ENCODE measurements at regions not wholly inside any gene's neighbourhood (a gene's known extent, or its start where the extent isn't known, plus 50 kb on each side); places are given as distances from the start of the nearest gene placed in this dataset.

GRCh38 chr5:96283589-96283988 lies 149.5 kb downstream of the PCSK1 start:
- Histone ChIP-seq H2AFZ (ENCODE audit: low read depth, low read length) (no peak overlapping the region), H3K4me1 (ENCODE audit: control insufficient read depth, extremely low read depth, insufficient read depth, low read length) (peaks cover 9% of the 10 kb centered on the region), H3K9me1 (replicated peaks; ENCODE audit: control insufficient read depth, extremely low read depth, insufficient read depth, low read length) (no peaks in the 10 kb centered on the region), H3K9ac (replicated peaks; ENCODE audit: extremely low read depth, insufficient read depth, low read length) (no peak overlapping the region), H3K27me3 (ENCODE audit: control insufficient read depth in 2 of 2, insufficient read depth in 2 of 2, low read length in 2 of 2) (no peaks in the 10 kb centered on the region), H3K36me3 (ENCODE audit: control insufficient read depth in 2 of 2, extremely low read depth in 1 of 2, insufficient read depth in 2 of 2, low read length in 2 of 2) (no peaks in the 10 kb centered on the region), H3K4me3 (replicated peaks in 1 of 3; ENCODE audit: insufficient read depth in 1 of 3, low read depth in 1 of 3, low read length in 3 of 3) (no peak overlapping the region), H3K79me2 (ENCODE audit: control insufficient read depth, insufficient read depth, low read length) (no peaks in the 10 kb centered on the region), H4K20me1 (replicated peaks; ENCODE audit: control insufficient read depth, extremely low read depth, insufficient read depth, low read length) (no peaks in the 10 kb centered on the region), H3K4me2 (ENCODE audit: insufficient read depth, low read length) (no peak overlapping the region), H3K27ac (ENCODE audit: insufficient read depth, low read depth, low read length) (no peak overlapping the region), H3K9me3 (replicated peaks; ENCODE audit: control insufficient read depth, insufficient read depth, low read length) (no peaks in the 10 kb centered on the region)
- BruUV-seq (replicated peaks): no TSS peak
- no peak for TF ChIP-seq GATA2 (IDR thresholded peaks at IDR 0.05; ENCODE audit: insufficient read depth, insufficient read length, low read depth, low read length)
- no peak for TF ChIP-seq MYC (IDR thresholded peaks at IDR 0.05; ENCODE audit: low read depth, low read length)
- TF ChIP-seq EZH2 (IDR thresholded peaks at IDR 0.05; ENCODE audit: borderline replicate concordance, low read depth, low read length, severe bottlenecking): no peak
- no peak for TF ChIP-seq MAX (IDR thresholded peaks at IDR 0.05; ENCODE audit: insufficient read depth, insufficient read length)
- no peak for TF ChIP-seq POLR2AphosphoS5 (IDR thresholded peaks at IDR 0.05; ENCODE audit: insufficient read depth, low read depth, low read length)
- FAIRE-seq (no peak), DNase-seq (ENCODE audit: low read depth, low spot score) (no peak)
- dilution Hi-C loops (cut with MboI; ENCODE audit: extremely low pct_ligation_motif_present, low sequenced_read_pairs) (no loop called here), intact Hi-C loops (cut with micrococcal nuclease) (no loop called here)
- POLR2A ChIA-PET: no interaction called here
- CTCF ChIA-PET: no interaction called here

DNA sequence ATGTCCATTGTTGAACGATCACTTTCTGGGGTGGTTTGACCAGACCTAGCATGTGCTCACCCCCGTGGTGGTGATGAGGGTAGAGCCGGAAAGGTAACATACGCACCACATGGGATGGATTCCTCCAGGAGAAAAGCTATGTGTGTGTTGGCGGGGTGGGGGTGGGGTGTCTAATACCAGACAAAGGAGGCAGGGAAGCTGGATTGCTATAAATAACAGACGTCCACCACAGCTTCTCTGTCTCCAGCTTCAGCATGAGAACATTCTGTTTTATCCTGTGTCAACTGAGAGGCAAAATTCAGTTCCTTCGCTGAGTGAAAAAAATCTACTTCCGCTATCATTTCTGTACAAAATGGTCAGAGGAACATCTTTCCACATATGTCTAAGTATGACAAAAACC lies 151.0 kb downstream of the PCSK1 start:
- Histone ChIP-seq H3K4me3 (replicated peaks in 1 of 3; ENCODE audit: insufficient read depth in 1 of 3, low read depth in 1 of 3, low read length in 3 of 3) (no peak overlapping the region), H2AFZ (ENCODE audit: low read depth, low read length) (no peak overlapping the region), H3K9me1 (replicated peaks; ENCODE audit: control insufficient read depth, extremely low read depth, insufficient read depth, low read length) (no peaks in the 10 kb centered on the region), H3K4me1 (ENCODE audit: control insufficient read depth, extremely low read depth, insufficient read depth, low read length) (peaks cover 9% of the 10 kb centered on the region), H3K27ac (ENCODE audit: insufficient read depth, low read depth, low read length) (no peak overlapping the region), H3K4me2 (ENCODE audit: insufficient read depth, low read length) (no peak overlapping the region), H4K20me1 (replicated peaks; ENCODE audit: control insufficient read depth, extremely low read depth, insufficient read depth, low read length) (no peaks in the 10 kb centered on the region), H3K79me2 (ENCODE audit: control insufficient read depth, insufficient read depth, low read length) (no peaks in the 10 kb centered on the region), H3K27me3 (ENCODE audit: control insufficient read depth in 2 of 2, insufficient read depth in 2 of 2, low read length in 2 of 2) (no peaks in the 10 kb centered on the region), H3K36me3 (ENCODE audit: control insufficient read depth in 2 of 2, extremely low read depth in 1 of 2, insufficient read depth in 2 of 2, low read length in 2 of 2) (no peaks in the 10 kb centered on the region), H3K9ac (replicated peaks; ENCODE audit: extremely low read depth, insufficient read depth, low read length) (no peak overlapping the region), H3K9me3 (replicated peaks; ENCODE audit: control insufficient read depth, insufficient read depth, low read length) (no peaks in the 10 kb centered on the region)
- BruUV-seq (replicated peaks): no TSS peak
- TF ChIP-seq POLR2AphosphoS5 (IDR thresholded peaks at IDR 0.05; ENCODE audit: insufficient read depth, low read depth, low read length): no peak
- TF ChIP-seq GATA2 (IDR thresholded peaks at IDR 0.05; ENCODE audit: insufficient read depth, insufficient read length, low read depth, low read length): no peak
- TF ChIP-seq FOS (IDR thresholded peaks at IDR 0.05; ENCODE audit: borderline replicate concordance, insufficient read depth, low read length): no peak
- TF ChIP-seq, protein P1, sequence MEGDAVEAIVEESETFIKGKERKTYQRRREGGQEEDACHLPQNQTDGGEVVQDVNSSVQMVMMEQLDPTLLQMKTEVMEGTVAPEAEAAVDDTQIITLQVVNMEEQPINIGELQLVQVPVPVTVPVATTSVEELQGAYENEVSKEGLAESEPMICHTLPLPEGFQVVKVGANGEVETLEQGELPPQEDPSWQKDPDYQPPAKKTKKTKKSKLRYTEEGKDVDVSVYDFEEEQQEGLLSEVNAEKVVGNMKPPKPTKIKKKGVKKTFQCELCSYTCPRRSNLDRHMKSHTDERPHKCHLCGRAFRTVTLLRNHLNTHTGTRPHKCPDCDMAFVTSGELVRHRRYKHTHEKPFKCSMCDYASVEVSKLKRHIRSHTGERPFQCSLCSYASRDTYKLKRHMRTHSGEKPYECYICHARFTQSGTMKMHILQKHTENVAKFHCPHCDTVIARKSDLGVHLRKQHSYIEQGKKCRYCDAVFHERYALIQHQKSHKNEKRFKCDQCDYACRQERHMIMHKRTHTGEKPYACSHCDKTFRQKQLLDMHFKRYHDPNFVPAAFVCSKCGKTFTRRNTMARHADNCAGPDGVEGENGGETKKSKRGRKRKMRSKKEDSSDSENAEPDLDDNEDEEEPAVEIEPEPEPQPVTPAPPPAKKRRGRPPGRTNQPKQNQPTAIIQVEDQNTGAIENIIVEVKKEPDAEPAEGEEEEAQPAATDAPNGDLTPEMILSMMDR (IDR thresholded peaks at IDR 0.05; ENCODE audit: extremely low read depth in 1 of 2, insufficient read depth in 1 of 2, low read depth in 1 of 2, low read length in 2 of 2): no peak
- TF ChIP-seq MYC (IDR thresholded peaks at IDR 0.05; ENCODE audit: low read depth, low read length): no peak
- TF ChIP-seq JUN (IDR thresholded peaks at IDR 0.05; ENCODE audit: borderline replicate concordance, insufficient read depth, insufficient read length, low read depth): no peak
- dilution Hi-C loops (cut with MboI; ENCODE audit: extremely low pct_ligation_motif_present, low sequenced_read_pairs): no loop called here
- no peak for DNase-seq (ENCODE audit: low read depth, low spot score)
- ChIA-PET POLR2A (no interaction called here), CTCF (interaction anchor here (0.6 to 0.8 kb wide), 2 partner anchors 13 to 1205 kb away, joined by 3 to 4 read pairs; no protein-coding TSS in a partner anchor)
- intact Hi-C loops (cut with micrococcal nuclease): no loop called here
- no peak for FAIRE-seq
